Ovary (tissue), 7 donors: ENCODE measurements at regions not wholly inside any gene's neighbourhood (a gene's known extent, or its start where the extent isn't known, plus 50 kb on each side); places are given as distances from the start of the nearest gene placed in this dataset. TPM values are rescaled to one million over a fixed set of nuclear protein-coding genes. Genes with fewer than 3 reads are reported as not detected.

Experiments used
- DNase-seq, 5 donors: peaks; one replicate each; pipeline ENCODE4 v3.0.0-alpha.2; 2019 to 2020
- H3K27ac ChIP-seq, 2 donors: fragments of 200-600 bp; one replicate each; pipeline versions ENCODE4 v1.5.1 to v1.8.0; 2019 to 2022
- H3K27me3 ChIP-seq: fragments of 200-600 bp; one replicate; pipeline ENCODE4 v1.8.0; 2022
- H3K36me3 ChIP-seq: fragments of 200-600 bp; sonication (generic); one replicate; pipeline ENCODE4 v1.5.1; 2019
- H3K4me1 ChIP-seq: one replicate; pipeline ENCODE4 v1.8.1; 2013; ENCODE audit warnings: mild to moderate bottlenecking, moderate library complexity; ENCODE audit not compliant: insufficient read depth
- H3K4me3 ChIP-seq: fragments of 200-600 bp; sonication (generic); one replicate; pipeline ENCODE4 v1.5.1; 2017
- H3K9me3 ChIP-seq, 2 donors: fragments of 200-600 bp in 1 of 2; sonication (generic) in 1 of 2; one replicate each; pipeline versions ENCODE4 v1.5.1 to v1.8.1; 2013 to 2019; ENCODE audit warnings: mild to moderate bottlenecking in 1 of 2, moderate library complexity in 1 of 2
- EP300 ChIP-seq: sonication (generic); formaldehyde crosslinking; IDR thresholded peaks from one replicate; pipeline ENCODE4 v1.6.1; 2017; ENCODE audit warnings: antibody characterized with exemption
- POLR2A ChIP-seq: fragments of 450-650 bp; IDR thresholded peaks from one replicate; pipeline ENCODE4 v1.6.1; 2017; ENCODE audit warnings: antibody characterized with exemption, mild to moderate bottlenecking, moderate library complexity
- WGBS, 3 donors: extraction: QIAGEN DNeasy Blood & Tissue Kit in 1 of 3; methylation state at CpG; one replicate each; pipeline versions ENCODE4 v1.1.5 to v1.1.7; 2013 to 2017; 5-methylcytosine and 5-hydroxymethylcytosine counted together
- intact Hi-C, 4 donors: fragments of 100-400 bp; cut with DNase I; formaldehyde crosslinking; loops; one replicate each; pipeline versions ENCODE4 v1.11.0 to v1.15.1; 2022 to 2023
- microRNA-seq, 3 donors: library from miRNA; unstranded; fragments of <30 nt; microRNA quantifications; one replicate each; pipeline versions ENCODE4 to v1.2.0, GENCODE V29; 2019 to 2020
- small RNA-seq: library from RNA; depleted of rRNA; stranded (forward); fragments of <200 nt; gene quantifications from one replicate; pipeline ENCODE3, GENCODE V24; 2016
- TF ChIP-seq, protein P1 (sequence below), 3 donors: fragments of 450-650 bp in 2 of 3; fragments of 200-600 bp in 1 of 3; IDR thresholded peaks; one replicate each; pipeline versions ENCODE4 v1.5.1 to v1.8.0; 2016 to 2022; ENCODE audit warnings: antibody characterized with exemption in 3 of 3, mild to moderate bottlenecking in 1 of 3
- donor health status: DM: no; HTN: no; CAD: no; lungs with moderate emphysema.
- donor health status: DM: no; HTN: no; CAD: no.
- donor health status: Bipolar disorder and iron deficiency.
- donor health status: DM: no; HTN: no; CAD: no.
- donor health status: DM: yes; HTN: yes; CAD: no.

DNA sequence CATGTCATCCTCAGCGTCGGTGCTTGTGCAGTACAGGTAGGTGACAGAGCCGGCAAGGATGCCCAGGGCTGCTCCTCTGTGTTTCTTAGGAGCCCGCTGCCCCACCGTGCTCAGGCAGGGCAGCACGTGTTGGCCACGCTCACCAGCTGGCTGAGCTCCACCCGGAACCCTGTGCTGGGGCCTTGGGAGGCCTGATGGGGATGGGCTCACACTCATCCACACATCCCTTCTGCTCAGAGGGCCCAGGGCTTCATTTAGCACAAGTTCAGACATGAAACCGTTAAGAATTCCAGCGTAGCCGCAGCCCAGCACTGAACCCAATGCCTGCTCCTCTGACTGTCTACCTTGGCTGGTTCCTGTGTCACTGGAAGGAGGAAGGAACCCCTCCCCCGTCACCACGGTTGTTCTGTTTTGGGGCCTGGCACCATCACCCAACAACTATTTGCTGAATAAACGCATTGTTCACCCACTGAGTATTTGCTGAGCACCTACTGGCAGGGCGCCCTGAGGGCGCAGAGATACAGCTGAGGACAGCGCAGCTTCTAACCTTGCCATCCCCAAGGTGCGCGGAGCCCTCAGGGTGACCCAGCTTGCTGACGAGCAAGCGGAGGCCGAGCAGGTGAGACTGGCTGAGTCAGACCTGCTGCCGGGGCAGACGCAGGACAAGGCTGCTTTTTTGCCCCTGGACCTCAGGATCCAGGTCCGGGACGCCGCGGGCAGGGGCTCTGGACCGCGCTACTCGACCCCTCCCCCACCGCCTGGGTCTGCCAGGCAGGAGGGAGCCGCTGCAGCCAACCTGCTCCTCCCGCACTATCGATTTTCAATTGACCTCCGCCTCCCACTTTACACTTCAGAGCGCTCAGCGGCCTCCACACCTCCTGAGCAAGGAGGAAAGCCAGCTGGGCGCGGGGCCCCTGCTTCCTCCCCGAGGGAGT lies 50.6 kb upstream of the RET start:
- Histone ChIP-seq H3K4me3 (no peak overlapping the region), H3K4me1 (no peaks in the 10 kb centered on the region), H3K27ac (no peak overlapping the region), H3K9me3 (no peaks in the 10 kb centered on the region), H3K36me3 (no peaks in the 10 kb centered on the region), H3K27me3 (no peaks in the 10 kb centered on the region)
- TF ChIP-seq EP300 (no peak), POLR2A (no peak)
- TF ChIP-seq, protein P1, sequence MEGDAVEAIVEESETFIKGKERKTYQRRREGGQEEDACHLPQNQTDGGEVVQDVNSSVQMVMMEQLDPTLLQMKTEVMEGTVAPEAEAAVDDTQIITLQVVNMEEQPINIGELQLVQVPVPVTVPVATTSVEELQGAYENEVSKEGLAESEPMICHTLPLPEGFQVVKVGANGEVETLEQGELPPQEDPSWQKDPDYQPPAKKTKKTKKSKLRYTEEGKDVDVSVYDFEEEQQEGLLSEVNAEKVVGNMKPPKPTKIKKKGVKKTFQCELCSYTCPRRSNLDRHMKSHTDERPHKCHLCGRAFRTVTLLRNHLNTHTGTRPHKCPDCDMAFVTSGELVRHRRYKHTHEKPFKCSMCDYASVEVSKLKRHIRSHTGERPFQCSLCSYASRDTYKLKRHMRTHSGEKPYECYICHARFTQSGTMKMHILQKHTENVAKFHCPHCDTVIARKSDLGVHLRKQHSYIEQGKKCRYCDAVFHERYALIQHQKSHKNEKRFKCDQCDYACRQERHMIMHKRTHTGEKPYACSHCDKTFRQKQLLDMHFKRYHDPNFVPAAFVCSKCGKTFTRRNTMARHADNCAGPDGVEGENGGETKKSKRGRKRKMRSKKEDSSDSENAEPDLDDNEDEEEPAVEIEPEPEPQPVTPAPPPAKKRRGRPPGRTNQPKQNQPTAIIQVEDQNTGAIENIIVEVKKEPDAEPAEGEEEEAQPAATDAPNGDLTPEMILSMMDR (IDR thresholded peaks at IDR 0.05): no peak
- DNase-seq: no peak
- WGBS, 3 donors: 16 to 20% (median 18%) methylated on average over 41 of the region's 41 CpGs
- intact Hi-C loops: no loop called here

Small RNA genes in the stretch of these regions (microRNA-seq; reads per million reads assigned to microRNA genes)
- 0.32 to 2.6 (median 0.54) reads per million in 3 donors for gene MIR5100

Small RNA genes in the stretch of these regions (small RNA-seq; reads per million reads assigned to genes)
- gene MIR5100: not detected
